Ovary (tissue), 7 donors: ENCODE measurements at regions not wholly inside any gene's neighbourhood (a gene's known extent, or its start where the extent isn't known, plus 50 kb on each side); places are given as distances from the start of the nearest gene placed in this dataset.

Experiments
- DNase-seq, 5 donors: peaks; one replicate each; pipeline ENCODE4 v3.0.0-alpha.2; 2019 to 2020
- H3K27ac ChIP-seq, 2 donors: fragments of 200-600 bp; one replicate each; pipeline versions ENCODE4 v1.5.1 to v1.8.0; 2019 to 2022
- H3K27me3 ChIP-seq: fragments of 200-600 bp; one replicate; pipeline ENCODE4 v1.8.0; 2022
- H3K36me3 ChIP-seq: fragments of 200-600 bp; sonication (generic); one replicate; pipeline ENCODE4 v1.5.1; 2019
- H3K4me1 ChIP-seq: one replicate; pipeline ENCODE4 v1.8.1; 2013; ENCODE audit warnings: mild to moderate bottlenecking, moderate library complexity; ENCODE audit not compliant: insufficient read depth
- H3K4me3 ChIP-seq: fragments of 200-600 bp; sonication (generic); one replicate; pipeline ENCODE4 v1.5.1; 2017
- H3K9me3 ChIP-seq, 2 donors: fragments of 200-600 bp in 1 of 2; sonication (generic) in 1 of 2; one replicate each; pipeline versions ENCODE4 v1.5.1 to v1.8.1; 2013 to 2019; ENCODE audit warnings: mild to moderate bottlenecking in 1 of 2, moderate library complexity in 1 of 2
- CTCF ChIP-seq, 3 donors: fragments of 450-650 bp in 2 of 3; fragments of 200-600 bp in 1 of 3; IDR thresholded peaks; one replicate each; pipeline versions ENCODE4 v1.5.1 to v1.8.0; 2016 to 2022; ENCODE audit warnings: antibody characterized with exemption in 3 of 3, mild to moderate bottlenecking in 1 of 3
- EP300 ChIP-seq: sonication (generic); formaldehyde crosslinking; IDR thresholded peaks from one replicate; pipeline ENCODE4 v1.6.1; 2017; ENCODE audit warnings: antibody characterized with exemption
- POLR2A ChIP-seq: fragments of 450-650 bp; IDR thresholded peaks from one replicate; pipeline ENCODE4 v1.6.1; 2017; ENCODE audit warnings: antibody characterized with exemption, mild to moderate bottlenecking, moderate library complexity
- WGBS, 3 donors: extraction: QIAGEN DNeasy Blood & Tissue Kit in 1 of 3; methylation state at CpG; one replicate each; pipeline versions ENCODE4 v1.1.5 to v1.1.7; 2013 to 2017; 5-methylcytosine and 5-hydroxymethylcytosine counted together
- intact Hi-C, 4 donors: fragments of 100-400 bp; cut with DNase I; formaldehyde crosslinking; loops; one replicate each; pipeline versions ENCODE4 v1.11.0 to v1.15.1; 2022 to 2023
- donor health status: DM: no; HTN: no; CAD: no; lungs with moderate emphysema.
- donor health status: DM: no; HTN: no; CAD: no.
- donor health status: Bipolar disorder and iron deficiency.
- donor health status: DM: no; HTN: no; CAD: no.
- donor health status: DM: yes; HTN: yes; CAD: no.

GRCh38 chr3:26422415-26422814, 200.2 kb upstream of the LRRC3B start:
- no peak overlapping the region for H3K27ac ChIP-seq

GRCh38 chr3:26425076-26425475, 197.5 kb upstream of the LRRC3B start:
- no peak overlapping the region for H3K4me3 ChIP-seq
- no peak overlapping the region for H3K27ac ChIP-seq
- H3K27me3 ChIP-seq = no peaks in the 10 kb centered on the region
- intact Hi-C loops = no loop called here
- H3K4me1 ChIP-seq = no peaks in the 10 kb centered on the region
- 85 to 91% (median 87%) methylated on average over 3 of the region's 3 CpGs for WGBS, 3 donors
- no peaks in the 10 kb centered on the region for H3K36me3 ChIP-seq
- DNase-seq = no peak
- H3K9me3 ChIP-seq = no peaks in the 10 kb centered on the region
- no peak for TF ChIP-seq CTCF (IDR thresholded peaks at IDR 0.05)
- TF ChIP-seq EP300 = no peak
- TF ChIP-seq POLR2A = no peak

More at GRCh38 chr3:26422415-26422814, 200.2 kb upstream of the LRRC3B start:
- Histone ChIP-seq H3K27me3 (no peaks in the 10 kb centered on the region), H3K9me3 (no peaks in the 10 kb centered on the region), H3K4me3 (no peak overlapping the region), H3K36me3 (no peaks in the 10 kb centered on the region), H3K4me1 (no peaks in the 10 kb centered on the region)
- TF ChIP-seq EP300 (no peak), POLR2A (no peak), CTCF (IDR thresholded peaks at IDR 0.05) (no peak)
- WGBS, 3 donors = 92 to 100% (median 97%) methylated on average over 2 of the region's 2 CpGs
- no peak for DNase-seq
- intact Hi-C loops = no loop called here

- Histone ChIP-seq H3K4me3 (no peak overlapping the region), H3K27ac (no peak overlapping the region), H3K36me3 (no peaks in the 10 kb centered on the region), H3K9me3 (no peaks in the 10 kb centered on the region), H3K27me3 (no peaks in the 10 kb centered on the region), H3K4me1 (no peaks in the 10 kb centered on the region)
- intact Hi-C loops = no loop called here
- no peak for DNase-seq
- 81 to 85% (median 84%) methylated on average over 2 of the region's 2 CpGs for WGBS, 3 donors
- TF ChIP-seq EP300 = no peak
Observed at GRCh38 chr3:26428992-26429391, 193.6 kb upstream of the LRRC3B start.

GRCh38 chr3:26437678-26438077, 184.9 kb upstream of the LRRC3B start:
- WGBS, 3 donors = 88 to 92% (median 92%) methylated on average over 4 of the region's 4 CpGs
- Histone ChIP-seq H3K27me3 (no peaks in the 10 kb centered on the region), H3K36me3 (no peaks in the 10 kb centered on the region), H3K27ac (no peak overlapping the region), H3K4me1 (no peaks in the 10 kb centered on the region), H3K9me3 (no peaks in the 10 kb centered on the region), H3K4me3 (no peak overlapping the region)
- TF ChIP-seq CTCF (IDR thresholded peaks at IDR 0.05) = no peak
- no peak for TF ChIP-seq POLR2A
- TF ChIP-seq EP300 = no peak
- intact Hi-C loops = no loop called here
- DNase-seq = no peak

- no peak overlapping the region for H3K4me3 ChIP-seq
- no peak overlapping the region for H3K27ac ChIP-seq
- 48 to 64% (median 49%) methylated on average over 4 of the region's 4 CpGs for WGBS, 3 donors
- H3K27me3 ChIP-seq = no peaks in the 10 kb centered on the region
- intact Hi-C loops = no loop called here
- H3K36me3 ChIP-seq = no peaks in the 10 kb centered on the region
- H3K4me1 ChIP-seq = no peaks in the 10 kb centered on the region
- no peaks in the 10 kb centered on the region for H3K9me3 ChIP-seq
- TF ChIP-seq CTCF (IDR thresholded peaks at IDR 0.05) = no peak
- no peak for TF ChIP-seq EP300
- TF ChIP-seq POLR2A = no peak
- no peak for DNase-seq
Observed at GRCh38 chr3:26438325-26438940, 184.1 kb upstream of the LRRC3B start.
